PC-3 (cell line): ENCODE measurements at regions not wholly inside any gene's neighbourhood (a gene's known extent, or its start where the extent isn't known, plus 50 kb on each side); places are given as distances from the start of the nearest gene placed in this dataset.
A peak's percentile ranks its signal among the peaks of the same experiment; 100 is the strongest.

Source experiments
- ATAC-seq: fragments of 200-7000 bp; cut with Tn5 transposase; 2 replicates; pipeline ENCODE4 v1.9.1; 2020; ENCODE audit warnings: mild to moderate bottlenecking, moderate library complexity
- BruUV-seq: library from RNA; stranded (reverse); fragments of 400-500 nt; replicated peaks from 2 replicates; lab custom pipeline; 2021; lab: Mats Ljungman, UMichigan
- CTCF ChIA-PET: fragments of 300-600 bp; sonication (Branson Sonifier 250); formaldehyde crosslinking; loops from one replicate; lab custom pipeline; 2022; ENCODE audit warnings: antibody characterized with exemption; lab: Charles Lee
- POLR2A ChIA-PET: fragments of 300-600 bp; sonication (Branson Sonifier 250); formaldehyde crosslinking; loops from one replicate; lab custom pipeline; 2022; ENCODE audit warnings: antibody characterized with exemption; ENCODE audit not compliant: unreplicated experiment; lab: Charles Lee
- DNase-seq: peaks from one replicate; pipeline ENCODE4 v3.0.0-alpha.2; 2015
- H2AFZ ChIP-seq: fragments of 300-600 bp; sonication (generic); 2 replicates; pipeline ENCODE4 v1.6.0; 2016; ENCODE audit warnings: antibody characterized with exemption, low read length
- H3F3A ChIP-seq: fragments of 300-600 bp; sonication (generic); one replicate; pipeline ENCODE4 v1.6.0; 2017; ENCODE audit warnings: antibody characterized with exemption, low read length, control low read depth, mild to moderate bottlenecking; ENCODE audit not compliant: unreplicated experiment
- H3K27ac ChIP-seq: fragments of 300-600 bp; sonication (generic); 2 replicates; pipeline ENCODE4 v1.5.1; 2016; ENCODE audit warnings: mild to moderate bottlenecking, low read length
- H3K27me3 ChIP-seq: fragments of 300-600 bp; sonication (generic); 2 replicates; pipeline ENCODE4 v1.6.1; 2016; ENCODE audit warnings: low read length, mixed read lengths
- H3K36me3 ChIP-seq: fragments of 300-600 bp; sonication (generic); 2 replicates; pipeline ENCODE4 v1.6.1; 2016; ENCODE audit warnings: low read depth, mixed run types, low read length, mixed read lengths
- H3K4me1 ChIP-seq: fragments of 300-600 bp; sonication (generic); 2 replicates; pipeline ENCODE4 v1.5.1; 2016; ENCODE audit warnings: low read length; ENCODE audit not compliant: insufficient read depth
- H3K4me2 ChIP-seq: fragments of 300-600 bp; sonication (generic); 2 replicates; pipeline ENCODE4 v1.6.0; 2016; ENCODE audit warnings: low read length
- H3K4me3 ChIP-seq: fragments of 300-600 bp; sonication (generic); 2 replicates; pipeline ENCODE4 v1.5.1; 2016; ENCODE audit warnings: mild to moderate bottlenecking, low read length, mixed read lengths
- H3K79me2 ChIP-seq: fragments of 300-600 bp; sonication (generic); 2 replicates; pipeline ENCODE4 v1.6.1; 2017; ENCODE audit warnings: low read length, mixed read lengths
- H3K9ac ChIP-seq: fragments of 300-600 bp; sonication (generic); 2 replicates; pipeline ENCODE4 v1.6.0; 2016; ENCODE audit warnings: mild to moderate bottlenecking, low read length
- H3K9me2 ChIP-seq: fragments of 300-600 bp; sonication (generic); replicated peaks from 2 replicates; pipeline ENCODE4 v1.6.1; 2016; ENCODE audit warnings: mixed run types, low read length, mixed read lengths
- H3K9me3 ChIP-seq: fragments of 300-600 bp; sonication (generic); 2 replicates; pipeline ENCODE4 v1.6.1; 2016; ENCODE audit warnings: low read length, mixed read lengths
- H4K20me1 ChIP-seq: fragments of 300-600 bp; sonication (generic); 2 replicates; pipeline ENCODE4 v1.6.1; 2016; ENCODE audit warnings: low read length, mixed read lengths
- EZH2 ChIP-seq: fragments of 300-600 bp; sonication (generic); IDR thresholded peaks from one replicate; pipeline ENCODE4 v1.6.1; 2017; ENCODE audit warnings: antibody characterized with exemption, mild to moderate bottlenecking, low read length; ENCODE audit not compliant: unreplicated experiment
- EZH2phosphoT487 ChIP-seq: fragments of 300-600 bp; sonication (generic); IDR thresholded peaks from 2 replicates; pipeline ENCODE4 v1.6.1; 2018; ENCODE audit warnings: mild to moderate bottlenecking, antibody characterized with exemption, low read length, borderline replicate concordance
- intact Hi-C: fragments of 100-400 bp; cut with micrococcal nuclease; formaldehyde crosslinking; loops from 2 replicates; pipeline ENCODE4 v1.9.0; 2023
- TF ChIP-seq, protein P1 (sequence below): fragments of 300-600 bp; sonication (generic); conservative IDR thresholded peaks from 2 replicates; pipeline ENCODE4 v1.5.1; 2017; ENCODE audit warnings: antibody characterized with exemption, low read depth, mild to moderate bottlenecking, low read length

DNA sequence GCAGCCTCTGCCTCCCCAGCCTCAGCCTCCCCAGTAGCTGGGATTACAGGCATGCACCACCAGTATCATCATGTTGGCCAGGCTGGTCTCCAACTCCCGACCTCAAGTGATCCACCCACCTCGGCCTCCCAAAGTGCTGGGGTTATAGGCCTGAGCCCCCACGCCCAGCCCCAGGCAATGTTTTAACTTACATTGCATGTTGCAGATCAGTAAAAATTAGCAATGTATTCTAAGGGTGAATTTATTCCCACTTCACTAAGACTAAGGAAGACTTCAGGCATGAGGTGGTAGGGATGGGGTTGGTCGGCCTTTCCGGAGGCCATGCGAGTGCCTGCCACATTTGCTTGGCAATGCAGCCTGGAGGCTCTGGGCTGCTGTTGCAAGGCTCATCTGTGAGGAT lies 66.8 kb upstream of the JDP2 start:
- H3K9ac ChIP-seq, result no peak overlapping the region
- intact Hi-C loops, result no loop called here
- DNase-seq (no peak), ATAC-seq (no peak)
- H3K79me2 ChIP-seq, result no peaks in the 10 kb centered on the region
- no peak overlapping the region for H3K4me2 ChIP-seq
- peaks cover 62% of the 10 kb centered on the region for H3K27me3 ChIP-seq
- H3K4me3 ChIP-seq, result no peak overlapping the region
- ChIA-PET POLR2A (no interaction called here), CTCF (no interaction called here)
- no peaks in the 10 kb centered on the region for H3F3A ChIP-seq
- H3K36me3 ChIP-seq, result no peaks in the 10 kb centered on the region
- no peak overlapping the region for H2AFZ ChIP-seq
- 0 out of 2 replicates have a peak, but pooled peaks cover 4% of the 10 kb centered on the region for H3K4me1 ChIP-seq
- no TSS peak for BruUV-seq
- no peaks in the 10 kb centered on the region for H3K9me2 ChIP-seq
- TF ChIP-seq EZH2phosphoT487, result no peak
- TF ChIP-seq, protein P1, sequence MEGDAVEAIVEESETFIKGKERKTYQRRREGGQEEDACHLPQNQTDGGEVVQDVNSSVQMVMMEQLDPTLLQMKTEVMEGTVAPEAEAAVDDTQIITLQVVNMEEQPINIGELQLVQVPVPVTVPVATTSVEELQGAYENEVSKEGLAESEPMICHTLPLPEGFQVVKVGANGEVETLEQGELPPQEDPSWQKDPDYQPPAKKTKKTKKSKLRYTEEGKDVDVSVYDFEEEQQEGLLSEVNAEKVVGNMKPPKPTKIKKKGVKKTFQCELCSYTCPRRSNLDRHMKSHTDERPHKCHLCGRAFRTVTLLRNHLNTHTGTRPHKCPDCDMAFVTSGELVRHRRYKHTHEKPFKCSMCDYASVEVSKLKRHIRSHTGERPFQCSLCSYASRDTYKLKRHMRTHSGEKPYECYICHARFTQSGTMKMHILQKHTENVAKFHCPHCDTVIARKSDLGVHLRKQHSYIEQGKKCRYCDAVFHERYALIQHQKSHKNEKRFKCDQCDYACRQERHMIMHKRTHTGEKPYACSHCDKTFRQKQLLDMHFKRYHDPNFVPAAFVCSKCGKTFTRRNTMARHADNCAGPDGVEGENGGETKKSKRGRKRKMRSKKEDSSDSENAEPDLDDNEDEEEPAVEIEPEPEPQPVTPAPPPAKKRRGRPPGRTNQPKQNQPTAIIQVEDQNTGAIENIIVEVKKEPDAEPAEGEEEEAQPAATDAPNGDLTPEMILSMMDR, result no peak
- no peak for TF ChIP-seq EZH2
- no peak overlapping the region for H3K27ac ChIP-seq
- H3K9me3 ChIP-seq, result no peaks in the 10 kb centered on the region
- H4K20me1 ChIP-seq, result no peaks in the 10 kb centered on the region

DNA sequence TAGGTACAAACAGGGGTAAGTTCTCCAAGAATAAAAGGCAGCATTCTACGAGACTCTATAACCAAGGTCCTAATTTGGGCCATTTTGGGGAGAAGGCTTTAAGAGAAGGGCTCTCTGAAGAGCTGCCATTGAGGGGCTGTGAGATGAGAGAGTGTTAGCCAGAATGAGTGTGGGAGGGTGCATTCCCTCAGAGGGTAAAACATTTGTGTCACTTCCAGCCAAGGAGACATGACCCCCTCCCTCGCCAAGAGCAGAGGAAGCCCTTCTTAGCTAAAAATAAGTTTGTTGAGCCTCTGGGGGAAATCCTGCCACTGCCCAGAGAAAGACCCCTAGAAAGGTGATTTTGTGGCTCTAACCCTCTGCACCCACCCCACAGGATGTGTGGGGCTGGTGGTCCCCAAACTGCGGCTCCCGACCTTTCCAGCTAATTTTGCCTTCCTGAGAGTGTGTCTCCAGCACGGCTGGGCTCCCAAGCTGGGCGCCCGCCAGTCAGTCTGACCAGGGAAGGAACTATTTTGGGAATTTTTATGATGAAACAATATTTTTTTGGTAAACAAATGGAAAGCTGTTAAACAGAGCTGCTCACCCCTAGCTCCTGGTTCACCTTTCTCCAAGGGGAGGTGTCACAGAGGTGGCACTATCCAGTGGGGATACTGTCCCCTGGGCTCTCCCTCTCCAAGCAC lies 65.9 kb upstream of the JDP2 start:
- ChIA-PET POLR2A (interaction anchor here (0.6 kb wide), 1 partner anchor 189 kb away, joined by 3 read pairs; no protein-coding TSS in a partner anchor), CTCF (interaction anchor here (0.6 kb wide), 1 partner anchor 58 kb away, joined by 4 read pairs; no protein-coding TSS in a partner anchor)
- peak; percentile 19 for DNase-seq
- TF ChIP-seq EZH2 (no peak), EZH2phosphoT487 (no peak)
- TF ChIP-seq, protein P1, result no peak
- no TSS peak for BruUV-seq
- Histone ChIP-seq H3K9ac (no peak overlapping the region), H3K36me3 (no peaks in the 10 kb centered on the region), H3F3A (no peaks in the 10 kb centered on the region), H3K4me1 (0 out of 2 replicates have a peak, but pooled peaks cover 4% of the 10 kb centered on the region), H3K9me3 (no peaks in the 10 kb centered on the region), H3K27ac (no peak overlapping the region), H3K9me2 (no peaks in the 10 kb centered on the region), H3K4me3 (no peak overlapping the region), H3K4me2 (no peak overlapping the region), H4K20me1 (no peaks in the 10 kb centered on the region), H2AFZ (no peak overlapping the region), H3K79me2 (no peaks in the 10 kb centered on the region), H3K27me3 (peaks cover 67% of the 10 kb centered on the region)
- 0 out of 2 replicates have a peak, but pooled peaks have one; percentile 24 for ATAC-seq
- intact Hi-C loops, result no loop called here

DNA sequence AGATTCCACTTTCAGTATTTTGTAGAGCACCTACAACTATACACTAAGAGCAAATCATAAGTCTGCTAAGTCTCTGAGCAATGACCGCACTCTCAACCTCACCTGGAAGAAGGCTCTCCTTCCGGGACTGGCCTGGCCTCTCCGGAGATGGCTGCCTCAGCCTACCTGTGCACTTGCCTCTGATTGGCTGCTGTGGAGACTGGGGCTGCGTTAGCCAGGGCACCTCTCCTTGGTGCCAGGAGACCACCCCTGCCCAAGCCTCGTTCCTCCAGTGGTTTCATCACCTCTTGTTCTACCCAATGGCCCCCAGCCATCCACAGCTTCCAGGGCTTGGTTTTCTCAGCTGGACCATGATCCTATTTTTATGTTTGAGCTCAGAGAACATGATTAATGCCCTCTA lies 64.7 kb upstream of the JDP2 start:
- no peak for DNase-seq
- TF ChIP-seq, protein P1, result no peak
- TF ChIP-seq EZH2phosphoT487 (no peak), EZH2 (no peak)
- Histone ChIP-seq H3K9ac (no peak overlapping the region), H3K4me2 (no peak overlapping the region), H3K79me2 (no peaks in the 10 kb centered on the region), H3K4me1 (0 out of 2 replicates have a peak, but pooled peaks cover 4% of the 10 kb centered on the region), H3K9me2 (no peaks in the 10 kb centered on the region), H3K9me3 (no peaks in the 10 kb centered on the region), H3F3A (no peaks in the 10 kb centered on the region), H3K27ac (no peak overlapping the region), H4K20me1 (no peaks in the 10 kb centered on the region), H3K27me3 (peaks cover 75% of the 10 kb centered on the region), H2AFZ (no peak overlapping the region), H3K4me3 (no peak overlapping the region), H3K36me3 (no peaks in the 10 kb centered on the region)
- intact Hi-C loops, result no loop called here
- CTCF ChIA-PET, result no interaction called here
- no peak for ATAC-seq
- BruUV-seq, result no TSS peak
- POLR2A ChIA-PET, result no interaction called here
